DMS53 treated with DMSO at 0.1 percent for 48 hours (cell line): ENCODE measurements at regions not wholly inside any gene's neighbourhood (a gene's known extent, or its start where the extent isn't known, plus 50 kb on each side); places are given as distances from the start of the nearest gene placed in this dataset.
"Not testable (repeated sequence)": the region's sequence is repeated elsewhere in the genome, so short reads cannot be mapped to it uniquely, and the experiment has no call there.

Experiments used
- DNase-seq: peaks from one replicate; lab custom pipeline; 2025; ENCODE audit not compliant: unreplicated experiment; lab: John Stamatoyannopoulos, UW

GRCh38 chr12:131448254-131448795 is 262.6 kb upstream of the SFSWAP start:
- DNase-seq = no peak

- no peak for DNase-seq
These were observed 261.9 kb upstream of the SFSWAP start for GRCh38 chr12:131449027-131449426.

GRCh38 chr12:131452444-131452860 is 258.4 kb upstream of the SFSWAP start:
- DNase-seq = peak; percentile 4

- DNase-seq = peak; percentile 55
These were observed 256.3 kb upstream of the SFSWAP start for GRCh38 chr12:131454418-131455217.

GRCh38 chr12:131455218-131455506 is 255.7 kb upstream of the SFSWAP start:
- DNase-seq = no peak

- DNase-seq = no peak
These were observed 255.2 kb upstream of the SFSWAP start for GRCh38 chr12:131455581-131456110.

- no peak for DNase-seq
These were observed 254.4 kb upstream of the SFSWAP start for GRCh38 chr12:131456301-131457027.

GRCh38 chr12:131457028-131457310 is 253.9 kb upstream of the SFSWAP start:
- DNase-seq = no peak

- no peak for DNase-seq
These were observed 253.4 kb upstream of the SFSWAP start for GRCh38 chr12:131457331-131458047.

- no peak for DNase-seq
These were observed 252.9 kb upstream of the SFSWAP start for GRCh38 chr12:131458048-131458374.

- DNase-seq = no peak
These were observed 251.7 kb upstream of the SFSWAP start for GRCh38 chr12:131458931-131459772.

- DNase-seq = no peak
These were observed 251.0 kb upstream of the SFSWAP start for GRCh38 chr12:131459773-131460365.

- DNase-seq = no peak
These were observed 250.4 kb upstream of the SFSWAP start for GRCh38 chr12:131460520-131460919.

- DNase-seq = no peak
These were observed 249.8 kb upstream of the SFSWAP start for GRCh38 chr12:131461096-131461495.

GRCh38 chr12:131463174-131463573 is 247.7 kb upstream of the SFSWAP start:
- no peak for DNase-seq

GRCh38 chr12:131464081-131464480 is 246.8 kb upstream of the SFSWAP start:
- DNase-seq = no peak

GRCh38 chr12:131466306-131466705 is 244.6 kb upstream of the SFSWAP start:
- DNase-seq = no peak

- no peak for DNase-seq
These were observed 244.0 kb upstream of the SFSWAP start for GRCh38 chr12:131466932-131467331.

GRCh38 chr12:131468206-131468605 is 242.7 kb upstream of the SFSWAP start:
- no peak for DNase-seq

GRCh38 chr12:131469945-131470344 is 240.9 kb upstream of the SFSWAP start:
- not testable (repeated sequence) for DNase-seq
